RWPE2 (cell line): ENCODE measurements at regions not wholly inside any gene's neighbourhood (a gene's known extent, or its start where the extent isn't known, plus 50 kb on each side); places are given as distances from the start of the nearest gene placed in this dataset.

Source experiments
- ATAC-seq: fragments of 200-7000 bp; cut with Tn5 transposase; 3 replicates; pipeline ENCODE4 v1.9.1; 2021; ENCODE audit warnings: low read depth
- DNase-seq: peaks from one replicate; pipeline ENCODE4 v3.0.0-alpha.2; 2020; ENCODE audit warnings: low spot score
- H3K27ac ChIP-seq: fragments of 450-650 bp; 2 replicates; pipeline ENCODE4 v1.5.1; 2017; ENCODE audit warnings: mild to moderate bottlenecking; ENCODE audit not compliant: poor library complexity, severe bottlenecking
- H3K27me3 ChIP-seq: fragments of 250-450 bp; sonication (Bioruptor Pico); 2 replicates; pipeline ENCODE4 v1.5.1; 2021; ENCODE audit warnings: mild to moderate bottlenecking, moderate library complexity; ENCODE audit not compliant: insufficient read depth, poor library complexity, severe bottlenecking
- H3K36me3 ChIP-seq: fragments of 250-450 bp; sonication (Bioruptor Pico); 2 replicates; pipeline ENCODE4 v1.5.1; 2020; ENCODE audit warnings: low read depth, mild to moderate bottlenecking, moderate library complexity
- H3K4me1 ChIP-seq: fragments of 250-450 bp; sonication (Bioruptor Pico); 2 replicates; pipeline ENCODE4 v1.5.1; 2021; ENCODE audit warnings: mild to moderate bottlenecking, moderate library complexity; ENCODE audit not compliant: insufficient read depth, poor library complexity, severe bottlenecking
- H3K4me3 ChIP-seq: fragments of 250-450 bp; sonication (Bioruptor Pico); 2 replicates; pipeline ENCODE4 v1.5.1; 2021; ENCODE audit warnings: mild to moderate bottlenecking, moderate library complexity; ENCODE audit not compliant: severe bottlenecking
- H3K9me3 ChIP-seq: fragments of 250-450 bp; sonication (Bioruptor Pico); 2 replicates; pipeline ENCODE4 v1.5.1; 2021; ENCODE audit warnings: mild to moderate bottlenecking, moderate library complexity; ENCODE audit not compliant: severe bottlenecking
- CTCF ChIP-seq: fragments of 450-650 bp; IDR thresholded peaks from one replicate; pipeline ENCODE4 v1.5.1; 2017; ENCODE audit warnings: mild to moderate bottlenecking, moderate library complexity; ENCODE audit not compliant: poor library complexity, severe bottlenecking

GRCh38 chr4:110926841-110927400, 304.0 kb upstream of the PITX2 start:
- Histone ChIP-seq H3K9me3 (no peaks in the 10 kb centered on the region), H3K36me3 (no peaks in the 10 kb centered on the region), H3K27me3 (peaks cover 4% of the 10 kb centered on the region), H3K27ac (no peak overlapping the region), H3K4me3 (no peak overlapping the region), H3K4me1 (no peaks in the 10 kb centered on the region)
- no peak for ATAC-seq
- TF ChIP-seq CTCF, result no peak
- DNase-seq, result no peak

GRCh38 chr4:110933341-110933740, 310.5 kb upstream of the PITX2 start:
- H3K4me1 ChIP-seq, result no peaks in the 10 kb centered on the region
- H3K27me3 ChIP-seq, result no peaks in the 10 kb centered on the region
- H3K36me3 ChIP-seq, result no peaks in the 10 kb centered on the region
- no peak overlapping the region for H3K27ac ChIP-seq
- no peaks in the 10 kb centered on the region for H3K9me3 ChIP-seq
- DNase-seq (no peak), ATAC-seq (no peak)
- H3K4me3 ChIP-seq, result no peak overlapping the region
- no peak for TF ChIP-seq CTCF

- Histone ChIP-seq H3K27me3 (no peaks in the 10 kb centered on the region), H3K4me1 (no peaks in the 10 kb centered on the region), H3K9me3 (no peaks in the 10 kb centered on the region), H3K36me3 (no peaks in the 10 kb centered on the region), H3K27ac (no peak overlapping the region), H3K4me3 (no peak overlapping the region)
- TF ChIP-seq CTCF, result no peak
- DNase-seq (no peak), ATAC-seq (no peak)
Observed at GRCh38 chr4:110944501-110944900, 321.6 kb upstream of the PITX2 start.

- DNase-seq (no peak), ATAC-seq (no peak)
- Histone ChIP-seq H3K27me3 (no peaks in the 10 kb centered on the region), H3K9me3 (no peaks in the 10 kb centered on the region), H3K4me1 (no peaks in the 10 kb centered on the region), H3K27ac (no peak overlapping the region), H3K36me3 (no peaks in the 10 kb centered on the region), H3K4me3 (no peak overlapping the region)
- no peak for TF ChIP-seq CTCF
Observed at GRCh38 chr4:110945600-110945999, 322.7 kb upstream of the PITX2 start.

- H3K4me3 ChIP-seq, result no peak overlapping the region
- H3K27me3 ChIP-seq, result peaks cover 2% of the 10 kb centered on the region
- no peak for TF ChIP-seq CTCF
- H3K4me1 ChIP-seq, result no peaks in the 10 kb centered on the region
- DNase-seq (no peak), ATAC-seq (no peak)
- no peak overlapping the region for H3K27ac ChIP-seq
- no peaks in the 10 kb centered on the region for H3K36me3 ChIP-seq
- H3K9me3 ChIP-seq, result no peaks in the 10 kb centered on the region
Observed at GRCh38 chr4:110949542-110949941, 326.7 kb upstream of the PITX2 start.
